ENCODE measurements at regions not wholly inside any gene's neighbourhood (a gene's known extent, or its start where the extent isn't known, plus 50 kb on each side); places are given as distances from the start of the nearest gene placed in this dataset.

DNA sequence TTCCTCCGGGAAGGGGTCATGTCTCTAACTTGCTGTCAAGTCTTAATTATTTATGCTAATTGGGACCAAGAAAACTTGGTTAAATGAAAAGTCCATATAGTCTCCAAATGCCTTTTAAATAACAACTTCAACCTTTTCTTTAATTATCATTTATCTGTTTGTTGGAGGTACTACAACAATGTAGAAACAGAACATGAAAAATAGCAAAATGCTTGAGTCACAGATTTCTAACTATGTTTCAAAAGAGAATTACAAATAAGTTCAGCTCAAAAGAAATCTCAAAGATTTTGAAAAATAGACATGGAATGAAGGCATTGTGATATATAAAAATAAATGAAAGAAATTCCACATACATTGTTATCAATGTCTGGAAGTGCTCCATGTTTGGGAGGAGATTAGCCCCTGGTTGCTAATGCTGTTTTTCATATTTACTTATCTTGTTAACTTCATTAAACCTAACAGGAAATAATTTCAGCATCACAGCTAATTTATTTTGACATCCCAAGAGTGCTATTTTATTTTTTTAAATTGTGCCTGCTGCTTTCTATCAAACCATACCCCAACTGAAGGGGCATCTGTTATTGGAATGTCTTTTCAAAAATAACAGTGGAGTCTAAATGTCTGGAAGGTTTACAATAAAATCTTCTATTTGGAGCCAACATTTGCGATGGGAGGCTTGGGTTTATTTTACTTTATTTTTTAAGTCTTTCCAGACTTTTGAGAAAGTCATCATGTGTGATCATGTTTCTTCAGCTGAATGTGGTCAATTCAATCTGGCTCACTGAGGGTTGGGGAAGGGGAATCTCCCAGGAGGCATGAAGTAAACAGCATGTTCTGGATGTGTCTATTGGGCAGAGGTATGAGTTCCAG is 53.1 kb upstream of the ANKRD55 start:
- DNase-seq (ENCODE audit: low spot score): no peak
- H3K27ac ChIP-seq: no peak overlapping the region
- CTCF ChIA-PET: interaction anchor here (0.6 to 1.0 kb wide), 3 partner anchors 15 to 350 kb away, joined by 3 read pairs; no protein-coding TSS in a partner anchor
- POLR2A ChIA-PET (ENCODE audit: low non-redundant PET): no interaction called here
- TF ChIP-seq, protein P1, sequence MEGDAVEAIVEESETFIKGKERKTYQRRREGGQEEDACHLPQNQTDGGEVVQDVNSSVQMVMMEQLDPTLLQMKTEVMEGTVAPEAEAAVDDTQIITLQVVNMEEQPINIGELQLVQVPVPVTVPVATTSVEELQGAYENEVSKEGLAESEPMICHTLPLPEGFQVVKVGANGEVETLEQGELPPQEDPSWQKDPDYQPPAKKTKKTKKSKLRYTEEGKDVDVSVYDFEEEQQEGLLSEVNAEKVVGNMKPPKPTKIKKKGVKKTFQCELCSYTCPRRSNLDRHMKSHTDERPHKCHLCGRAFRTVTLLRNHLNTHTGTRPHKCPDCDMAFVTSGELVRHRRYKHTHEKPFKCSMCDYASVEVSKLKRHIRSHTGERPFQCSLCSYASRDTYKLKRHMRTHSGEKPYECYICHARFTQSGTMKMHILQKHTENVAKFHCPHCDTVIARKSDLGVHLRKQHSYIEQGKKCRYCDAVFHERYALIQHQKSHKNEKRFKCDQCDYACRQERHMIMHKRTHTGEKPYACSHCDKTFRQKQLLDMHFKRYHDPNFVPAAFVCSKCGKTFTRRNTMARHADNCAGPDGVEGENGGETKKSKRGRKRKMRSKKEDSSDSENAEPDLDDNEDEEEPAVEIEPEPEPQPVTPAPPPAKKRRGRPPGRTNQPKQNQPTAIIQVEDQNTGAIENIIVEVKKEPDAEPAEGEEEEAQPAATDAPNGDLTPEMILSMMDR (conservative IDR thresholded peaks at IDR 0.05; ENCODE audit: low read depth): no peak

DNA sequence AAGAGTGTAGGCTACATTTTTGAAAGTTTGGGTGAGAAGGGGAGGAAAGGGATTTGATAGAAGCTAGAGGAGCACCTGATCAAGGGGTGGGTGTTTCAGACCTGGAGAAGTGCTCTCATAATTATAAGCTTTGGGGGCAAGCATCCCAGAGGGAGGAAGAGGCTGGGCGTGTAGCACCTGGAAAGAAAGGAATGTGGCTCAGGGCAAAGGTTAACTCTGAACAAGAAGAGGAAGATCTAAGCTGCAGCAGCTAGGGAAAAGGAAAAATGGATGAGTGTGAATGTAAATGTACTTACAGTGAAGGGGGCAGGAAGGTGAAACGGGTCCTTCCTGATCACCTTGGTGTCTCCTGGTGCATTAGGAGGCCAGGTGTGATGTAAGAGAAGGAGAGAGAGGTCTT is 49.8 kb upstream of the ANKRD55 start:
- H3K27ac ChIP-seq: no peak overlapping the region
- DNase-seq (ENCODE audit: low spot score): no peak
- TF ChIP-seq, protein P1 (conservative IDR thresholded peaks at IDR 0.05; ENCODE audit: low read depth): no peak
- POLR2A ChIA-PET (ENCODE audit: low non-redundant PET): no interaction called here
- CTCF ChIA-PET: interaction anchor here (0.6 to 1.1 kb wide), 4 partner anchors 41 to 336 kb away, joined by 3 to 4 read pairs (median 3); no protein-coding TSS in a partner anchor

Data from RWPE1 (cell line).